ENCODE measurements at regions not wholly inside any gene's neighbourhood (a gene's known extent, or its start where the extent isn't known, plus 50 kb on each side); places are given as distances from the start of the nearest gene placed in this dataset.

DNA sequence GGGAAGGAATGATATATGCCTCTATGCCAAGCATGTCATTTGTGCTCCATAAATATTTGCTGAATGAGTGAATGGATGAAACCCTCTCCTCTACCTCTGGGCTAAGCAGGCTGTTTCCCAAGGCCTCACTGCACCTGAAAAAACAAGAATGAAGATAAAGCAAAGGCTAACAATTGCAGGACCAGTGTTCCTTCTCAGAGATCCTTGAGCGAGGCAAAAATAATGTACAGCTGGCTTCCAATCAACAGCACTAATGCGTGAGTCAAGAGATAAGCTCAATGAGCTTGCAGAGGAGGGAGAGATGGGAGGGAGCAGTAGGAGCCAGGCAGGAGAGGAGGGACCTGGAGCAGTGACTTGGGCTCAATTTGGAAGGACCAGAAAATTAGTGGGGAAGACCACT lies 144.5 kb upstream of the NFE2L3 start:
- TF ChIP-seq POLR2AphosphoS5 (IDR thresholded peaks at IDR 0.05; ENCODE audit: borderline replicate concordance, low read depth, low read length) (no peak), EZH2 (IDR thresholded peaks at IDR 0.05) (no peak)

Measured in SK-N-MC (cell line).